HepG2 (cell line): ENCODE measurements at regions not wholly inside any gene's neighbourhood (a gene's known extent, or its start where the extent isn't known, plus 50 kb on each side); places are given as distances from the start of the nearest gene placed in this dataset.

ENCODE experiments used
- ATAC-seq: fragments of 200-7000 bp; cut with Tn5 transposase; 3 replicates; pipeline ENCODE4 v1.9.1; 2020; ENCODE audit warnings: mild to moderate bottlenecking, moderate library complexity
- BruUV-seq: library from RNA; stranded (reverse); fragments of 400-500 nt; replicated peaks from 2 replicates; lab custom pipeline; 2021; lab: Mats Ljungman, UMichigan
- CTCF ChIA-PET: fragments of 300-600 bp; formaldehyde crosslinking; extraction: SDS; loops from one replicate; lab custom pipeline; 2021; ENCODE audit warnings: low total read pairs, inconsistent platforms, low intra/inter-chr PET ratio; lab: Yijun Ruan, JAX
- POLR2A ChIA-PET: fragments of 350-600 bp; sonication (Branson Sonifier 250); formaldehyde crosslinking; loops from one replicate; lab custom pipeline; 2020; ENCODE audit warnings: antibody characterized with exemption, inconsistent platforms; lab: Yijun Ruan, JAX
- DNase-seq: peaks from one replicate; pipeline ENCODE4 v3.0.0-alpha.2; 2015; ENCODE audit warnings: low spot score
- FAIRE-seq: peaks from 3 replicates; lab custom pipeline; 2011; peaks lifted over from hg19 to GRCh38; lab: Jason Lieb, UNC
- H2AFZ ChIP-seq: one replicate; pipeline ENCODE4 v1.6.1; 2011; ENCODE audit warnings: low read length, inconsistent platforms
- H3K27ac ChIP-seq: fragments of 300-600 bp; 3 replicates; pipeline ENCODE4 v1.8.0; 2011; ENCODE audit warnings: mixed run types, mild to moderate bottlenecking, mixed read lengths, low read length, inconsistent platforms; ENCODE audit not compliant: insufficient read depth; ENCODE audit errors: extremely low read length
- H3K27me3 ChIP-seq, 2 experiments: fragments of 200-600 bp in 1 of 2; 2 replicates in 1 of 2; 3 replicates in 1 of 2; pipeline versions ENCODE4 v1.6.0 to v1.8.0; 2011; ENCODE audit warnings: low read length in 2 of 2, mild to moderate bottlenecking in 2 of 2, moderate library complexity in 2 of 2, inconsistent platforms in 1 of 2; ENCODE audit not compliant: insufficient read depth in 2 of 2, control insufficient read depth in 1 of 2
- H3K36me3 ChIP-seq, 2 experiments: fragments of 200-600 bp in 1 of 2; replicated peaks in 1 of 2; 2 replicates in 1 of 2; 3 replicates in 1 of 2; pipeline versions ENCODE4 v1.5.1 to v1.8.0; 2011; ENCODE audit warnings: low read length in 2 of 2, inconsistent platforms in 1 of 2; ENCODE audit not compliant: insufficient read depth in 2 of 2, control insufficient read depth in 1 of 2
- H3K4me1 ChIP-seq: 2 replicates; pipeline ENCODE4 v1.5.1; 2012; ENCODE audit warnings: low read length, inconsistent platforms; ENCODE audit not compliant: insufficient read depth
- H3K4me2 ChIP-seq: 2 replicates; pipeline ENCODE4 v1.6.0; 2011; ENCODE audit warnings: low read depth, low read length, inconsistent platforms
- H3K4me3 ChIP-seq, 3 experiments: fragments of 200-600 bp in 1 of 3; sonication (generic), shearing (Covaris generic) in 1 of 3; replicated peaks in 1 of 3; 2 replicates each; pipeline ENCODE4 v1.5.1; 2011 to 2016; ENCODE audit warnings: low read length in 3 of 3, inconsistent platforms in 2 of 3, low read depth in 2 of 3, mild to moderate bottlenecking in 2 of 3, control low read depth in 1 of 3, mixed read lengths in 1 of 3; ENCODE audit not compliant: insufficient read depth in 1 of 3
- H3K79me2 ChIP-seq: one replicate; pipeline ENCODE4 v1.6.1; 2011; ENCODE audit warnings: low read length, inconsistent platforms; ENCODE audit not compliant: insufficient read depth
- H3K9ac ChIP-seq: 2 replicates; pipeline ENCODE4 v1.6.0; 2011; ENCODE audit warnings: mild to moderate bottlenecking, low read depth, low read length, inconsistent platforms; ENCODE audit not compliant: insufficient read depth
- H3K9me3 ChIP-seq: 2 replicates; pipeline ENCODE4 v1.5.1; 2012; ENCODE audit warnings: mild to moderate bottlenecking, low read length
- H4K20me1 ChIP-seq: 2 replicates; pipeline ENCODE4 v1.6.0; 2011; ENCODE audit warnings: inconsistent platforms, mild to moderate bottlenecking, low read length, moderate library complexity; ENCODE audit not compliant: insufficient read depth
- GTF3A ChIP-seq: sonication (generic); formaldehyde crosslinking; conservative IDR thresholded peaks from 2 replicates; pipeline ENCODE4 v1.4.0; 2020; ENCODE audit warnings: mild to moderate bottlenecking, missing genetic modification reagents
- NFRKB ChIP-seq: fragments of 450-650 bp; IDR thresholded peaks from 2 replicates; pipeline ENCODE4 v1.6.1; 2017
- NR2C2 ChIP-seq: sonication (generic); formaldehyde crosslinking; IDR thresholded peaks from 2 replicates; pipeline ENCODE4 v1.4.0; 2020; ENCODE audit warnings: missing genetic modification reagents, mild to moderate bottlenecking, moderate library complexity, borderline replicate concordance
- XRCC5 ChIP-seq: fragments of 200-400 bp; formaldehyde crosslinking; optimal IDR thresholded peaks from 2 replicates; pipeline ENCODE3; 2017; ENCODE audit warnings: mild to moderate bottlenecking, low read length
- YEATS2 ChIP-seq: sonication (generic); formaldehyde crosslinking; IDR thresholded peaks from 2 replicates; pipeline ENCODE4 v1.4.0; 2020; ENCODE audit warnings: missing genetic modification reagents, borderline replicate concordance
- ZNF883 ChIP-seq: sonication (generic); formaldehyde crosslinking; IDR thresholded peaks from 2 replicates; pipeline ENCODE4 v1.5.1; 2020; ENCODE audit warnings: mild to moderate bottlenecking, missing genetic modification reagents; ENCODE audit errors: not compliant biosample characterization
- WGBS: methylation state at CpG from one replicate; pipeline ENCODE4 v1.1.6; 2017; ENCODE audit warnings: low lambda C conversion rate; 5-methylcytosine and 5-hydroxymethylcytosine counted together
- in situ Hi-C: cut with HindIII; loops from 2 replicates; pipeline ENCODE4 v1.10.0; 2017; ENCODE audit warnings: low pct_unique_long_range_greater_than_20kb; ENCODE audit not compliant: extremely low pct_ligation_motif_present
- intact Hi-C: fragments of 100-400 bp; cut with micrococcal nuclease; formaldehyde crosslinking; loops from one replicate; pipeline ENCODE4 v1.10.0; 2022; ENCODE audit not compliant: unreplicated experiment
- TF ChIP-seq, protein P1 (sequence below): sonication (generic); formaldehyde crosslinking; IDR thresholded peaks from 2 replicates; pipeline ENCODE4 v1.4.0; 2020; ENCODE audit warnings: low read depth, mild to moderate bottlenecking, missing genetic modification reagents
- TF ChIP-seq, protein P2 (sequence below): sonication (generic); formaldehyde crosslinking; IDR thresholded peaks from 2 replicates; pipeline ENCODE4 v1.5.0; 2020; ENCODE audit warnings: mild to moderate bottlenecking, low read depth, missing genetic modification reagents, borderline replicate concordance
- TF ChIP-seq, protein P3 (sequence below): sonication (generic); formaldehyde crosslinking; IDR thresholded peaks from 2 replicates; pipeline ENCODE4 v1.4.0; 2020; ENCODE audit warnings: missing genetic modification reagents, borderline replicate concordance
- TF ChIP-seq, protein P4 (sequence below): IDR thresholded peaks from 2 replicates; pipeline ENCODE4 v1.6.1; 2016; ENCODE audit warnings: low read depth, missing genetic modification reagents, missing compliant biosample characterization

DNA sequence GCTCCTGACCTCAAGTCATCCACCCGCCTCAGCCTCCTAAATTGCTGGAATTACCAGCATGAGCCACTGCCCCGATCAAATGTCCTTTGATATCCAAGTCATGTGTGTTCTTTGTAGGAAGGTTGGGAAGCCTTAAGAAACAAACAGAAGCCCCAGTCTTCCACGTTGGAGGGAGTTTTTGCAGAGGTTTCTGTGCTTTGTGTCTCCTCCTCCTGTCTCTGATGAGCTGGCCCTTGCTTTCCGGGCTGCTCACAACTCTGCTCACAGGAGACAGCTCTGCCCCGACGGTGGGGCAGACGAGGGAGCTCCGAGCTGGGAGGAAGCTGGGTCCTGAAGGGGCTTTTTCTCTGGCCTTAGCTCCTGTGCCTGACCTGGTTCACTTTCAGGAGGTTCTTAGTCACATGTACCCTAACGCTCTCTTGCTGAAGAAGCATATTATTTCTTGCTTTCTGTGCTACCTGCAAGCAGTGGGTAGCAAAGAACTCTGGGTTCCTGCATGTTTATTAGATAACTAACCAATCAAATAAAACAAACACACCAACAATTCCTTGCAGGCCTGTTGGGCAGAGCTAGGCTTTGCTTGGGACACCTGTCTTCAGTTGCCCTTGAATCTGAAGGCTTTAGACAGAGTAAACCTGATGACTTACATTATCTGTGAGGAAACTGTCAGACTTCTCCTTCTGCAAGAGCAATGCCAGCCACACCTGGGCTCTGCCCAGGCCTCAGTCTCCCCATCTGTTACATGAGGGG, 52.6 kb upstream of the SMAD6 start:
- Histone ChIP-seq H3K27ac (no peak overlapping the region), H3K79me2 (no peaks in the 10 kb centered on the region), H3K9ac (no peak overlapping the region), H3K36me3 (no peaks in the 10 kb centered on the region), H3K9me3 (no peaks in the 10 kb centered on the region), H3K27me3 (peaks cover 0 to 7% of the 10 kb centered on the region in 2 experiments; a peak in 1 of 5 replicates), H3K4me2 (no peak overlapping the region; the same call in 1 of the 2 replicates), H4K20me1 (no peaks in the 10 kb centered on the region), H2AFZ (no peak overlapping the region), H3K4me3 (no peak overlapping the region), H3K4me1 (peaks cover 63% of the 10 kb centered on the region)
- 49% methylated on average over 5 of the region's 9 CpGs for WGBS
- in situ Hi-C loops (no loop called here), intact Hi-C loops (no loop called here)
- BruUV-seq: no TSS peak
- POLR2A ChIA-PET: no interaction called here
- DNase-seq (no peak), FAIRE-seq (no peak), ATAC-seq (no peak)
- CTCF ChIA-PET: no interaction called here
- TF ChIP-seq, protein P1, sequence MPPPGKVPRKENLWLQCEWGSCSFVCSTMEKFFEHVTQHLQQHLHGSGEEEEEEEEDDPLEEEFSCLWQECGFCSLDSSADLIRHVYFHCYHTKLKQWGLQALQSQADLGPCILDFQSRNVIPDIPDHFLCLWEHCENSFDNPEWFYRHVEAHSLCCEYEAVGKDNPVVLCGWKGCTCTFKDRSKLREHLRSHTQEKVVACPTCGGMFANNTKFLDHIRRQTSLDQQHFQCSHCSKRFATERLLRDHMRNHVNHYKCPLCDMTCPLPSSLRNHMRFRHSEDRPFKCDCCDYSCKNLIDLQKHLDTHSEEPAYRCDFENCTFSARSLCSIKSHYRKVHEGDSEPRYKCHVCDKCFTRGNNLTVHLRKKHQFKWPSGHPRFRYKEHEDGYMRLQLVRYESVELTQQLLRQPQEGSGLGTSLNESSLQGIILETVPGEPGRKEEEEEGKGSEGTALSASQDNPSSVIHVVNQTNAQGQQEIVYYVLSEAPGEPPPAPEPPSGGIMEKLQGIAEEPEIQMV (CRISPR knock-in tag): no peak
- TF ChIP-seq NR2C2 (CRISPR knock-in tag): no peak
- TF ChIP-seq, protein P2, sequence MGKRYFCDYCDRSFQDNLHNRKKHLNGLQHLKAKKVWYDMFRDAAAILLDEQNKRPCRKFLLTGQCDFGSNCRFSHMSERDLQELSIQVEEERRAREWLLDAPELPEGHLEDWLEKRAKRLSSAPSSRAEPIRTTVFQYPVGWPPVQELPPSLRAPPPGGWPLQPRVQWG (CRISPR knock-in tag): no peak
- TF ChIP-seq YEATS2 (CRISPR knock-in tag): no peak
- no peak for TF ChIP-seq XRCC5
- no peak for TF ChIP-seq ZNF883 (CRISPR knock-in tag)
- TF ChIP-seq NFRKB: no peak
- TF ChIP-seq, protein P3, sequence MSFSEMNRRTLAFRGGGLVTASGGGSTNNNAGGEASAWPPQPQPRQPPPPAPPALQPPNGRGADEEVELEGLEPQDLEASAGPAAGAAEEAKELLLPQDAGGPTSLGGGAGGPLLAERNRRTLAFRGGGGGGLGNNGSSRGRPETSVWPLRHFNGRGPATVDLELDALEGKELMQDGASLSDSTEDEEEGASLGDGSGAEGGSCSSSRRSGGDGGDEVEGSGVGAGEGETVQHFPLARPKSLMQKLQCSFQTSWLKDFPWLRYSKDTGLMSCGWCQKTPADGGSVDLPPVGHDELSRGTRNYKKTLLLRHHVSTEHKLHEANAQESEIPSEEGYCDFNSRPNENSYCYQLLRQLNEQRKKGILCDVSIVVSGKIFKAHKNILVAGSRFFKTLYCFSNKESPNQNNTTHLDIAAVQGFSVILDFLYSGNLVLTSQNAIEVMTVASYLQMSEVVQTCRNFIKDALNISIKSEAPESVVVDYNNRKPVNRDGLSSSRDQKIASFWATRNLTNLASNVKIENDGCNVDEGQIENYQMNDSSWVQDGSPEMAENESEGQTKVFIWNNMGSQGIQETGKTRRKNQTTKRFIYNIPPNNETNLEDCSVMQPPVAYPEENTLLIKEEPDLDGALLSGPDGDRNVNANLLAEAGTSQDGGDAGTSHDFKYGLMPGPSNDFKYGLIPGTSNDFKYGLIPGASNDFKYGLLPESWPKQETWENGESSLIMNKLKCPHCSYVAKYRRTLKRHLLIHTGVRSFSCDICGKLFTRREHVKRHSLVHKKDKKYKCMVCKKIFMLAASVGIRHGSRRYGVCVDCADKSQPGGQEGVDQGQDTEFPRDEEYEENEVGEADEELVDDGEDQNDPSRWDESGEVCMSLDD (CRISPR knock-in tag): no peak
- TF ChIP-seq, protein P4, sequence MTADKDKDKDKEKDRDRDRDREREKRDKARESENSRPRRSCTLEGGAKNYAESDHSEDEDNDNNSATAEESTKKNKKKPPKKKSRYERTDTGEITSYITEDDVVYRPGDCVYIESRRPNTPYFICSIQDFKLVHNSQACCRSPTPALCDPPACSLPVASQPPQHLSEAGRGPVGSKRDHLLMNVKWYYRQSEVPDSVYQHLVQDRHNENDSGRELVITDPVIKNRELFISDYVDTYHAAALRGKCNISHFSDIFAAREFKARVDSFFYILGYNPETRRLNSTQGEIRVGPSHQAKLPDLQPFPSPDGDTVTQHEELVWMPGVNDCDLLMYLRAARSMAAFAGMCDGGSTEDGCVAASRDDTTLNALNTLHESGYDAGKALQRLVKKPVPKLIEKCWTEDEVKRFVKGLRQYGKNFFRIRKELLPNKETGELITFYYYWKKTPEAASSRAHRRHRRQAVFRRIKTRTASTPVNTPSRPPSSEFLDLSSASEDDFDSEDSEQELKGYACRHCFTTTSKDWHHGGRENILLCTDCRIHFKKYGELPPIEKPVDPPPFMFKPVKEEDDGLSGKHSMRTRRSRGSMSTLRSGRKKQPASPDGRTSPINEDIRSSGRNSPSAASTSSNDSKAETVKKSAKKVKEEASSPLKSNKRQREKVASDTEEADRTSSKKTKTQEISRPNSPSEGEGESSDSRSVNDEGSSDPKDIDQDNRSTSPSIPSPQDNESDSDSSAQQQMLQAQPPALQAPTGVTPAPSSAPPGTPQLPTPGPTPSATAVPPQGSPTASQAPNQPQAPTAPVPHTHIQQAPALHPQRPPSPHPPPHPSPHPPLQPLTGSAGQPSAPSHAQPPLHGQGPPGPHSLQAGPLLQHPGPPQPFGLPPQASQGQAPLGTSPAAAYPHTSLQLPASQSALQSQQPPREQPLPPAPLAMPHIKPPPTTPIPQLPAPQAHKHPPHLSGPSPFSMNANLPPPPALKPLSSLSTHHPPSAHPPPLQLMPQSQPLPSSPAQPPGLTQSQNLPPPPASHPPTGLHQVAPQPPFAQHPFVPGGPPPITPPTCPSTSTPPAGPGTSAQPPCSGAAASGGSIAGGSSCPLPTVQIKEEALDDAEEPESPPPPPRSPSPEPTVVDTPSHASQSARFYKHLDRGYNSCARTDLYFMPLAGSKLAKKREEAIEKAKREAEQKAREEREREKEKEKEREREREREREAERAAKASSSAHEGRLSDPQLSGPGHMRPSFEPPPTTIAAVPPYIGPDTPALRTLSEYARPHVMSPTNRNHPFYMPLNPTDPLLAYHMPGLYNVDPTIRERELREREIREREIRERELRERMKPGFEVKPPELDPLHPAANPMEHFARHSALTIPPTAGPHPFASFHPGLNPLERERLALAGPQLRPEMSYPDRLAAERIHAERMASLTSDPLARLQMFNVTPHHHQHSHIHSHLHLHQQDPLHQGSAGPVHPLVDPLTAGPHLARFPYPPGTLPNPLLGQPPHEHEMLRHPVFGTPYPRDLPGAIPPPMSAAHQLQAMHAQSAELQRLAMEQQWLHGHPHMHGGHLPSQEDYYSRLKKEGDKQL (CRISPR knock-in tag): no peak
- no peak for TF ChIP-seq GTF3A (CRISPR knock-in tag)
